ENCODE measurements at regions not wholly inside any gene's neighbourhood (a gene's known extent, or its start where the extent isn't known, plus 50 kb on each side); places are given as distances from the start of the nearest gene placed in this dataset.
"Not testable (repeated sequence)": the region's sequence is repeated elsewhere in the genome, so short reads cannot be mapped to it uniquely, and the experiment has no call there.

DNA sequence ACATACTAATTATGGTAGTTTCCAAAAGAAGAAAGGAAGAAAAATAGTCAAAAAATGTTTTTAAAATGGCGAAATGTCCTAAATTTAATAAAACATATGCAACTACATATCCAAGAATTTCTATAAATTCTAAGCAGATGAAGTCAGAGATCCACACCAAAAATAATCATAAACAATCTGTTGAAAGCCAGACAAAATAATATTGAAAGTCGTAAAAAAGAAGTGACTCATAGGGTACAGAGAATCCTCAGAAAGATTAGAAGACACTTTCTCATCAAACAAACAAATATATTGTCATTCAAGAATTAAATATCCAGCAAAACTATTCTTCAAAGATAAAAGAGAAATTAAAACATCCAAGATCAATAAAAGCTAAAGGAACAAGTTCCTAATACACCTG is 281.4 kb upstream of the ZNF804A start:
- TF ChIP-seq ZNF384 (IDR thresholded peaks at IDR 0.05) (no peak), L3MBTL2 (conservative IDR thresholded peaks at IDR 0.05) (no peak), SUZ12 (IDR thresholded peaks at IDR 0.05) (no peak), CTBP1 (IDR thresholded peaks at IDR 0.05; ENCODE audit: borderline replicate concordance) (no peak), FOXM1 (IDR thresholded peaks at IDR 0.05; ENCODE audit: borderline replicate concordance) (no peak), NFRKB (IDR thresholded peaks at IDR 0.05) (no peak), ELF4 (IDR thresholded peaks at IDR 0.05) (no peak), LEF1 (IDR thresholded peaks at IDR 0.05; ENCODE audit: borderline replicate concordance) (no peak), FOXA1 (IDR thresholded peaks at IDR 0.05) (no peak), BHLHE40 (IDR thresholded peaks at IDR 0.05; ENCODE audit: borderline replicate concordance) (no peak), HDGF (IDR thresholded peaks at IDR 0.05; ENCODE audit: borderline replicate concordance) (no peak), SP1 (IDR thresholded peaks at IDR 0.05) (no peak), ARNT (IDR thresholded peaks at IDR 0.05) (no peak), FOXK2 (IDR thresholded peaks at IDR 0.05) (no peak)
- TF ChIP-seq, protein P1, sequence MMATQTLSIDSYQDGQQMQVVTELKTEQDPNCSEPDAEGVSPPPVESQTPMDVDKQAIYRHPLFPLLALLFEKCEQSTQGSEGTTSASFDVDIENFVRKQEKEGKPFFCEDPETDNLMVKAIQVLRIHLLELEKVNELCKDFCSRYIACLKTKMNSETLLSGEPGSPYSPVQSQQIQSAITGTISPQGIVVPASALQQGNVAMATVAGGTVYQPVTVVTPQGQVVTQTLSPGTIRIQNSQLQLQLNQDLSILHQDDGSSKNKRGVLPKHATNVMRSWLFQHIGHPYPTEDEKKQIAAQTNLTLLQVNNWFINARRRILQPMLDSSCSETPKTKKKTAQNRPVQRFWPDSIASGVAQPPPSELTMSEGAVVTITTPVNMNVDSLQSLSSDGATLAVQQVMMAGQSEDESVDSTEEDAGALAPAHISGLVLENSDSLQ (IDR thresholded peaks at IDR 0.05) = no peak
- POLR2A ChIA-PET = no interaction called here
- no peak for DNase-seq (ENCODE audit: extremely low spot score)
- CTCF ChIA-PET = no interaction called here

DNA sequence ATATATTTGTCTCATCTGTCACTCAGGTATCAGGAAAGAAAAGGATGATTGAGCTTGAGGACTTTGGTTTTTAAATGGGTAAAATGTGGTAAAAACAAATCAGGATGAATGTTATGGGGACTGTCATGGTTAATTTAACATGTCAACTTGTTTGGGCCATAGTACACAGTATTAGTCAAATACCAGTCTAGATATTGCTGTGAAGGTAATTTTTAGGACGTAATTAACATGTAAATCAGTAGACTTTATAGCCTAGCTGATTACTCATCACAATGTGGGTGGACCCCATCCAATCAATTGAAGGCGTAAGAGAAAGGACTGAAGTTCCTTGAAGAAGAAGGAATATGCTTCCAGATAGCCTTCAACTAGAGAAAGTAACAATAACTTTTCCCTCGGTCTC is 275.7 kb upstream of the ZNF804A start:
- no peak for DNase-seq (ENCODE audit: extremely low spot score)
- TF ChIP-seq ELF4 (IDR thresholded peaks at IDR 0.05) (no peak), HDGF (IDR thresholded peaks at IDR 0.05; ENCODE audit: borderline replicate concordance) (no peak), NFRKB (IDR thresholded peaks at IDR 0.05) (no peak), L3MBTL2 (conservative IDR thresholded peaks at IDR 0.05) (no peak), SUZ12 (IDR thresholded peaks at IDR 0.05) (no peak)
- ChIA-PET CTCF (no interaction called here), POLR2A (no interaction called here)

DNA sequence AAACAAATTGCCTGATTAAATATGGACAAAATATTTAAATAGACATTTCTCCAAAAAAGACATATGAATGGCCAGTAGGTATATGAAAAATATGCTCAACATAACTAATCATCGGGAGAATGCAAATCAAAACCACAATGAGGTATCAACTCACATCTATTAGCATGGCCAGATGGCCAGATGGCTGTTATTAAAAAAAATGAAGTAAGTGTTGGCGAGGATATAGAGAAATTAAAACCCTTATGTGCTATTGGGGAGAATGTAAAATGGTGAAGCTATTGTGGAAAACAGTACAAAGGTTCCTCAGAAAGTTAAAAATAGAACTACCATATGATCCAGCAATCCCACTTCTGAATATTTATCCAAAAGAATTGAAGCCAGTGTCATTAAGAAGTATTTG is 272.3 kb upstream of the ZNF804A start:
- CTCF ChIA-PET = no interaction called here
- no peak for DNase-seq (ENCODE audit: extremely low spot score)

DNA sequence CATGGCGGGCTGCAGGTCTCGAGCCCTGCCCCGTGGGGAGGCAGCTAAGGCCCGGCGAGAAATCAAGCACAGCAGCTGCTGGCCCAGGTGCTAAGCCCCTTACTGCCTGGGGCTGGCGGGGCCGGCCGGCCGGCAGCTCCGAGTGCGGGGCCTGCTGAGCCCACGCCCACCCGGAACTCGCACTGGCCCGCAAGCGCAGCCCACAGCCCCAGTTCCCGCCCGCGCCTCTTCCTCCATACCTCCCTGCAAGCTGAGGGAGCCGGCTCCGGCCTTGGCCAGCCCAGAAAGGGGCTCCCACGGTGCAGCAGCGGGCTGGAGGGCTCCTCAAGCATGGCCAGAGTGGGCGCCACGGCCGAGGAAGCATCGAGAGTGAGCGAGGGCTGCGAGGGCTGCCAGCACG is 270.5 kb upstream of the ZNF804A start:
- not testable (repeated sequence) for DNase-seq (ENCODE audit: extremely low spot score)

More for the DNA sequence above, 272.3 kb upstream of the ZNF804A start:
- POLR2A ChIA-PET = no interaction called here
- TF ChIP-seq FOXA1 (IDR thresholded peaks at IDR 0.05) (no peak), HDGF (IDR thresholded peaks at IDR 0.05; ENCODE audit: borderline replicate concordance) (no peak), ARNT (IDR thresholded peaks at IDR 0.05) (no peak), SP1 (IDR thresholded peaks at IDR 0.05) (no peak), LEF1 (IDR thresholded peaks at IDR 0.05; ENCODE audit: borderline replicate concordance) (no peak), FOXM1 (IDR thresholded peaks at IDR 0.05; ENCODE audit: borderline replicate concordance) (no peak), SUZ12 (IDR thresholded peaks at IDR 0.05) (no peak), ZNF384 (IDR thresholded peaks at IDR 0.05) (no peak), ELF4 (IDR thresholded peaks at IDR 0.05) (no peak), CTBP1 (IDR thresholded peaks at IDR 0.05; ENCODE audit: borderline replicate concordance) (no peak), FOXK2 (IDR thresholded peaks at IDR 0.05) (no peak), TARDBP (IDR thresholded peaks at IDR 0.05) (no peak), BHLHE40 (IDR thresholded peaks at IDR 0.05; ENCODE audit: borderline replicate concordance) (no peak), NFRKB (IDR thresholded peaks at IDR 0.05) (no peak), L3MBTL2 (conservative IDR thresholded peaks at IDR 0.05) (no peak)
- TF ChIP-seq, protein P1 (IDR thresholded peaks at IDR 0.05) = no peak

DNA sequence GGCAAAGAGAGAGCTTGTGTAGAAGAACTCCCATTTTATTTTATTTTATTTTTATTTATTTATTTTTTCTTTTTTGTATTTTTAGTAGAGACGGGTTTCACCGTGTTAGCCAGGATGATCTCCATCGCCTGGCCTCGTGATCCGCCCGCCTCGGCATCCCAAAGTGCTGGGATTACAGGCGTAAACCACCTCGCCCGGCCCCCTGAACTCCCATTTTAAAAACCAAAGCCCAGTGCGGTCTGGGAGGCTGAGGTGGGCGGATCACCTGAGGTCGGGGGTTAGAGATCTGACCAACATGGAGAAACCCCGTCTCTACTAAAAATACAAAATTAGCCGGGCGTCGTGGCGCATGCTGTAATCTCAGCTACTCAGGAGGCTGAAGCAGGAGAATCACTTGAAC is 267.8 kb upstream of the ZNF804A start:
- DNase-seq (ENCODE audit: extremely low spot score); CTCF ChIA-PET; POLR2A ChIA-PET: not testable (repeated sequence)

More for the DNA sequence above, 270.5 kb upstream of the ZNF804A start:
- POLR2A ChIA-PET, CTCF ChIA-PET: not testable (repeated sequence)

DNA sequence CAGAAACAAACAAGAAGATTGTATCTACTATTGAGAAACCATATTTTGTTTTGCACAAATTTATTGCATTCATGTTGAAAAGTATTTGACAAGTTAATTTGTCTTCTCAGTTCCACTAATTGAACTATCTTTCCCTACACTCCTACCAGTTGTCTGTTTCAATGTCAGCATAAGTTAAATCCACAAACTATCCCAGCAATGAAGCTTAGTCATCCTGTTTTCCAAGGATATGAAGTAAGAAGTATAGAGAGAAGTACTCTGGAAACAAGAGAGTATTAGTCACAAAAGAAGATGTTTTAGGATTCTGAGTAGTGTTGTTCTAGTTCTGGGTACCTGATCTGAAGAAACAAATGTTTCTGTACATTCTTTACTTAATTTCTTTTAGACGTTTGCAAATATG is 261.6 kb upstream of the ZNF804A start:
- DNase-seq (ENCODE audit: extremely low spot score) = no peak
- no peak for TF ChIP-seq ELF4 (IDR thresholded peaks at IDR 0.05)
- no peak for TF ChIP-seq FOXA1 (IDR thresholded peaks at IDR 0.05)
- TF ChIP-seq BHLHE40 (IDR thresholded peaks at IDR 0.05; ENCODE audit: borderline replicate concordance) = no peak
- TF ChIP-seq, protein P1 (IDR thresholded peaks at IDR 0.05) = no peak
- TF ChIP-seq TARDBP (IDR thresholded peaks at IDR 0.05) = no peak
- no peak for TF ChIP-seq ZNF384 (IDR thresholded peaks at IDR 0.05)
- no peak for TF ChIP-seq CTBP1 (IDR thresholded peaks at IDR 0.05; ENCODE audit: borderline replicate concordance)
- TF ChIP-seq NFRKB (IDR thresholded peaks at IDR 0.05) = no peak

DNA sequence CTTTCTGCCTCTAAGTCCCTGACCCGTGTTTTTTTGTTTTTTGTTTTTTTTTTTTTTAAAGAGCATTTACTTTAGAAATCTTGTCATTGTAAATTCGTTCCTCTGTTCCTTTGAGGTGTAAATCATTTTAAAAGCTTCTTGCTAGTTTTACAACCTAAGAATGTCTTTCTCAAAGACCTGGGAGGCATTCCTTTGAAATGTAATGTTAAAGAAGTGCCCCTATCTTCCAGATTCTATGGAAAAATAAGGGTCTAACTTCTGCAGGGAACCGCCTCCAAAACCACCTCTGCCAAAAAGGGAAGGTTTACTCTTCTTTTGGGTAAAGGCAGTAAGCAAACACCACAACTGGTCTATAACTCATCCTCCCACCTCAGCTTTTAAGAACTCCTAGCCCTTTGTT is 259.6 kb upstream of the ZNF804A start:
- no peak for DNase-seq (ENCODE audit: extremely low spot score)
- CTCF ChIA-PET = no interaction called here
- TF ChIP-seq BHLHE40 (IDR thresholded peaks at IDR 0.05; ENCODE audit: borderline replicate concordance) (no peak), SP1 (IDR thresholded peaks at IDR 0.05) (no peak), ZNF384 (IDR thresholded peaks at IDR 0.05) (no peak)
- POLR2A ChIA-PET = no interaction called here

More for the DNA sequence above, 261.6 kb upstream of the ZNF804A start:
- ChIA-PET POLR2A (no interaction called here), CTCF (no interaction called here)

DNA sequence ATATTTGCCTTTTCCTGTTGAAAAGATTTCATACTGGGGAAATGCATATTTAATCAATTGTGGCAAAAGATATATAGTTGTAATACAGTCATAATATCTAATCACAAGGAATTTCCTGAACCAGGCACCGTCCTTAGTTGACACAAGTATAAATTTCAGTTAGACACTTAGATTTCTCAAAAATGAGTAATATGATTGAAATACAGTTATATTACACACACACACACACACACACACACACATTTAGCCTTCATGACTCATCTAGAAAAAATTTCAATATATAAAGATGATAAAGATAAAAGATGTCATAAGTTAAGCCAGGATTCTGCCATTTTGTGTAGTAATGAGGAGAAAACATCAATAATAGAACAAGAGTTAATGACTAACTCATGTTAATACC is 258.4 kb upstream of the ZNF804A start:
- ChIA-PET POLR2A (no interaction called here), CTCF (no interaction called here)
- no peak for TF ChIP-seq FOXK2 (IDR thresholded peaks at IDR 0.05)
- no peak for TF ChIP-seq TARDBP (IDR thresholded peaks at IDR 0.05)
- no peak for TF ChIP-seq BHLHE40 (IDR thresholded peaks at IDR 0.05; ENCODE audit: borderline replicate concordance)
- TF ChIP-seq SP1 (IDR thresholded peaks at IDR 0.05) = no peak
- DNase-seq (ENCODE audit: extremely low spot score) = no peak
